K562 (cell line): ENCODE measurements at regions not wholly inside any gene's neighbourhood (a gene's known extent, or its start where the extent isn't known, plus 50 kb on each side); places are given as distances from the start of the nearest gene placed in this dataset.

Experiments used
- ATAC-seq: fragments of 200-7000 bp; cut with Tn5 transposase; 3 replicates; pipeline ENCODE4 v1.9.1; 2020; ENCODE audit warnings: moderate library complexity
- BruUV-seq: library from RNA; stranded (reverse); fragments of 400-500 nt; replicated peaks from 2 replicates; lab custom pipeline; 2021; lab: Mats Ljungman, UMichigan
- CTCF ChIA-PET: fragments of 300-600 bp; formaldehyde crosslinking; extraction: SDS; loops from one replicate; lab custom pipeline; 2021; ENCODE audit warnings: low intra/inter-chr PET ratio; lab: Yijun Ruan, JAX
- POLR2A ChIA-PET: fragments of 300-600, 350-650 bp; sonication (Branson Sonifier 250); formaldehyde crosslinking; extraction: SDS; loops from one replicate; lab custom pipeline; 2021; ENCODE audit warnings: antibody characterized with exemption, inconsistent platforms; lab: Yijun Ruan, JAX
- DNase-seq, 4 experiments: peaks; one replicate each; pipeline versions ENCODE4 v3.0.0 to v3.0.0-alpha.2; 2011 to 2018; ENCODE audit warnings: low spot score in 3 of 4, mixed read lengths in 3 of 4; ENCODE audit errors: extremely low read depth in 1 of 4
- FAIRE-seq: peaks from 2 replicates; lab custom pipeline; 2011; peaks lifted over from hg19 to GRCh38; lab: Jason Lieb, UNC
- H2AFZ ChIP-seq: 2 replicates; pipeline ENCODE4 v1.6.0; 2011; ENCODE audit warnings: low read depth, low read length, control low read depth, inconsistent platforms
- H3K27ac ChIP-seq: fragments of 200-600 bp; 3 replicates; pipeline ENCODE4 v1.8.0; 2011; ENCODE audit warnings: low read depth, mild to moderate bottlenecking, control low read depth, inconsistent platforms, low read length, moderate library complexity, mixed read lengths; ENCODE audit errors: extremely low read depth
- H3K27me3 ChIP-seq, 2 experiments: fragments of 300-600 bp in 1 of 2; 2 replicates in 1 of 2; 3 replicates in 1 of 2; pipeline versions ENCODE4 v1.6.0 to v1.8.0; 2011; ENCODE audit warnings: inconsistent platforms in 2 of 2, low read length in 2 of 2, mild to moderate bottlenecking in 1 of 2, mixed read lengths in 1 of 2, moderate library complexity in 1 of 2; ENCODE audit not compliant: control insufficient read depth in 2 of 2, insufficient read depth in 2 of 2
- H3K36me3 ChIP-seq: fragments of 300-600 bp; 3 replicates; pipeline ENCODE4 v1.8.0; 2011; ENCODE audit warnings: mild to moderate bottlenecking, low read length, inconsistent platforms; ENCODE audit not compliant: control insufficient read depth, insufficient read depth
- H3K4me1 ChIP-seq, 2 experiments: fragments of 200-600 bp in 1 of 2; replicated peaks in 1 of 2; 2 replicates in 1 of 2; 3 replicates in 1 of 2; pipeline versions ENCODE4 v1.5.1 to v1.8.0; 2011; ENCODE audit warnings: inconsistent platforms in 2 of 2, low read length in 2 of 2, mild to moderate bottlenecking in 1 of 2, mixed read lengths in 1 of 2, moderate library complexity in 1 of 2; ENCODE audit not compliant: control insufficient read depth in 2 of 2, insufficient read depth in 2 of 2
- H3K4me2 ChIP-seq: 2 replicates; pipeline ENCODE4 v1.6.1; 2011; ENCODE audit warnings: low read length, control low read depth, inconsistent platforms, mixed read lengths; ENCODE audit not compliant: insufficient read depth
- H3K4me3 ChIP-seq: fragments of 200-600 bp; sonication (generic), shearing (Covaris generic); 2 replicates; pipeline ENCODE4 v1.5.1; 2016; ENCODE audit warnings: control low read depth, inconsistent platforms
- H3K79me2 ChIP-seq: fragments of 200-600 bp; 3 replicates; pipeline ENCODE4 v1.8.0; 2011; ENCODE audit warnings: low read length, inconsistent platforms; ENCODE audit not compliant: control insufficient read depth, insufficient read depth
- H3K9ac ChIP-seq, 2 experiments: 2 replicates each; pipeline versions ENCODE4 v1.6.0 to v1.6.1; 2011; ENCODE audit warnings: low read depth in 2 of 2, low read length in 2 of 2, control low read depth in 1 of 2, inconsistent platforms in 1 of 2, mild to moderate bottlenecking in 1 of 2, mixed read lengths in 1 of 2; ENCODE audit not compliant: insufficient read depth in 1 of 2
- H3K9me1 ChIP-seq: one replicate; pipeline ENCODE4 v1.6.0; 2011; ENCODE audit warnings: inconsistent platforms, mild to moderate bottlenecking, low read length, moderate library complexity; ENCODE audit not compliant: control insufficient read depth, insufficient read depth
- H3K9me3 ChIP-seq: replicated peaks from 2 replicates; pipeline ENCODE4 v1.5.1; 2011; ENCODE audit warnings: low read depth, low read length, inconsistent platforms; ENCODE audit not compliant: control insufficient read depth, insufficient read depth
- H4K20me1 ChIP-seq: replicated peaks from 2 replicates; pipeline ENCODE4 v1.6.1; 2011; ENCODE audit warnings: low read length, inconsistent platforms, mixed read lengths; ENCODE audit not compliant: control insufficient read depth, insufficient read depth
- CHD4 ChIP-seq: fragments of 200-600 bp; sonication (generic); IDR thresholded peaks from 3 replicates; pipeline ENCODE4 v1.6.1; 2012; ENCODE audit warnings: low read depth, mild to moderate bottlenecking, mixed read lengths, low read length, inconsistent platforms; ENCODE audit not compliant: insufficient read depth, insufficient replicate concordance, poor library complexity, severe bottlenecking
- CREM ChIP-seq: IDR thresholded peaks from 2 replicates; pipeline ENCODE4 v1.6.1; 2014; ENCODE audit warnings: antibody characterized with exemption, low read depth
- HIVEP1 ChIP-seq: fragments of 250-450 bp; sonication (Bioruptor Pico); IDR thresholded peaks from 2 replicates; pipeline ENCODE4 v1.4.0; 2020; ENCODE audit warnings: mild to moderate bottlenecking
- JUND ChIP-seq, 2 experiments: IDR thresholded peaks; 2 replicates in 1 of 2; 3 replicates in 1 of 2; pipeline ENCODE4 v1.6.1; 2011; ENCODE audit warnings: borderline replicate concordance in 2 of 2, low read depth in 2 of 2, low read length in 2 of 2, improper control_type of control experiment in 1 of 2, missing biosample characterization in 1 of 2, missing genetic modification characterization in 1 of 2, missing genetic modification reagents in 1 of 2
- NFATC3 ChIP-seq: fragments of 450-650 bp; IDR thresholded peaks from 2 replicates; pipeline ENCODE4 v1.6.1; 2017; ENCODE audit warnings: mild to moderate bottlenecking
- PHF8 ChIP-seq: fragments of 200-600 bp; sonication (generic); IDR thresholded peaks from 2 replicates; pipeline ENCODE4 v1.6.1; 2012; ENCODE audit warnings: mixed run types, mild to moderate bottlenecking, inconsistent platforms, low read length, moderate library complexity, borderline replicate concordance
- SMAD1 ChIP-seq: fragments of 150-350 bp; IDR thresholded peaks from 2 replicates; pipeline ENCODE4 v1.6.1; 2014; ENCODE audit warnings: low read length, low read depth; ENCODE audit not compliant: partially characterized antibody
- SMARCB1 ChIP-seq: IDR thresholded peaks from 2 replicates; pipeline ENCODE4 v1.6.1; 2011; ENCODE audit warnings: improper control_type of control experiment, low read depth; ENCODE audit not compliant: insufficient read length
- SRSF1 ChIP-seq: fragments of 200-400 bp; formaldehyde crosslinking; IDR thresholded peaks from 2 replicates; pipeline ENCODE4 v1.6.1; 2017; ENCODE audit warnings: mild to moderate bottlenecking, low read depth, low read length, moderate library complexity
- STAT5A ChIP-seq: IDR thresholded peaks from 2 replicates; pipeline ENCODE4 v1.6.1; 2012; ENCODE audit warnings: low read length, inconsistent platforms, borderline replicate concordance
- TCF7 ChIP-seq: sonication (generic); IDR thresholded peaks from 2 replicates; pipeline ENCODE4 v1.6.1; 2016; ENCODE audit warnings: antibody characterized with exemption, borderline replicate concordance
- TOE1 ChIP-seq, 2 experiments: fragments of 450-650 bp in 1 of 2; sonication (generic) in 1 of 2; formaldehyde crosslinking in 1 of 2; IDR thresholded peaks; 2 replicates each; pipeline versions ENCODE4 v1.7.1 to v1.8.0; 2016 to 2022; ENCODE audit warnings: borderline replicate concordance in 2 of 2, mild to moderate bottlenecking in 2 of 2, antibody characterized with exemption in 1 of 2, inconsistent platforms in 1 of 2, low read depth in 1 of 2, missing genetic modification reagents in 1 of 2, moderate library complexity in 1 of 2
- ZNF212 ChIP-seq: fragments of 450-650 bp; formaldehyde crosslinking; IDR thresholded peaks from 2 replicates; pipeline ENCODE4 v1.4.0; 2020; ENCODE audit warnings: mild to moderate bottlenecking
- ZNF24 ChIP-seq: fragments of 450-650 bp; IDR thresholded peaks from 2 replicates; pipeline ENCODE4 v1.6.1; 2016
- ZSCAN32 ChIP-seq: fragments of 450-650 bp; formaldehyde crosslinking; IDR thresholded peaks from 2 replicates; pipeline ENCODE4 v1.4.0; 2020; ENCODE audit warnings: mild to moderate bottlenecking, moderate library complexity
- ZZZ3 ChIP-seq: fragments of 450-650 bp; IDR thresholded peaks from 2 replicates; pipeline ENCODE4 v1.6.1; 2016; ENCODE audit warnings: antibody characterized with exemption, mild to moderate bottlenecking, moderate library complexity
- WGBS: fragments of 100-300 bp; shearing (Covaris generic); methylation state at CpG from one replicate; pipeline ENCODE4 v1.1.6; 2016; ENCODE audit warnings: low coverage, mixed read lengths; ENCODE audit not compliant: insufficient coverage; ENCODE audit errors: missing lambda C conversion rate; 5-methylcytosine and 5-hydroxymethylcytosine counted together
- in situ Hi-C: fragments of 300-500 bp; cut with MboI; formaldehyde crosslinking; loops from 4 replicates; pipeline ENCODE4 v1.15.0; 2018; ENCODE audit warnings: inconsistent platforms, mixed read lengths
- intact Hi-C: fragments of 100-400 bp; cut with micrococcal nuclease; formaldehyde crosslinking; loops from 2 replicates; pipeline ENCODE4 v1.14.2; 2022
- TF ChIP-seq, protein P1 (sequence below), 3 experiments: fragments of 200-800 bp in 1 of 3; fragments of 250-450 bp in 1 of 3; fragments of 450-650 bp in 1 of 3; sonication (Bioruptor Pico) in 1 of 3; sonication (Bioruptor generic) in 1 of 3; formaldehyde crosslinking in 1 of 3; IDR thresholded peaks; 2 replicates each; pipeline versions ENCODE4 v1.6.1 to v1.8.0; 2016 to 2022; ENCODE audit warnings: mild to moderate bottlenecking in 2 of 3, missing genetic modification characterization in 2 of 3, missing compliant biosample characterization in 1 of 3, moderate library complexity in 1 of 3

DNA sequence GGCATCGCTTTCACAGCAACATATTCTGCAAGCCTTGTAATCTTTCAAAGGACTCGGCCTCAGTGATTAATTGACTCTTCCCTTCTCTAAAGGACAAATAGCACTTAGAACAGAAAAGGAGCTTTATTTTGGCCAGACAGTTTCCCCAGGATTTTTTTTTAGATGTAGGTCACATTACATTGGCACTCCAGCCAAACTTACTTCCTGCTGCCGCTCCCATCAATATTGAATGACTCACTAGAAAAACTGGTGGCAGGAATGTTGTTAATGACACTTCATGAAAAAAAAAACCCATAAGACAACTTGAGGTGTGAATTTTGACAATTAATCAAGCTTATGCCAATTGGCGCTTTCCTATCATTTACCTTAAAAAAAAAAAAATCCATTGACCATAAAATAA lies 432.6 kb downstream of the TOX3 start:
- Histone ChIP-seq H3K9ac (no peak overlapping the region), H3K27ac (no peak overlapping the region)
- TF ChIP-seq JUND (IDR thresholded peaks at IDR 0.05; ENCODE audit: borderline replicate concordance, low read depth, low read length) (no peak), JUND (tag; IDR thresholded peaks at IDR 0.05; ENCODE audit: borderline replicate concordance, low read depth, low read length) (no peak), SRSF1 (no peak), CREM (no peak), CHD4 (no peak), ZNF212 (CRISPR knock-in tag) (no peak), TOE1 (IDR thresholded peaks at IDR 0.05; ENCODE audit: borderline replicate concordance) (no peak), TOE1 (CRISPR knock-in tag; IDR thresholded peaks at IDR 0.05; ENCODE audit: borderline replicate concordance, low read depth) (no peak), PHF8 (no peak), SMARCB1 (no peak), TCF7 (no peak), ZSCAN32 (CRISPR knock-in tag) (no peak), ZZZ3 (no peak), SMAD1 (no peak), NFATC3 (no peak), HIVEP1 (no peak), ZNF24 (no peak), STAT5A (no peak)
- TF ChIP-seq, protein P1, sequence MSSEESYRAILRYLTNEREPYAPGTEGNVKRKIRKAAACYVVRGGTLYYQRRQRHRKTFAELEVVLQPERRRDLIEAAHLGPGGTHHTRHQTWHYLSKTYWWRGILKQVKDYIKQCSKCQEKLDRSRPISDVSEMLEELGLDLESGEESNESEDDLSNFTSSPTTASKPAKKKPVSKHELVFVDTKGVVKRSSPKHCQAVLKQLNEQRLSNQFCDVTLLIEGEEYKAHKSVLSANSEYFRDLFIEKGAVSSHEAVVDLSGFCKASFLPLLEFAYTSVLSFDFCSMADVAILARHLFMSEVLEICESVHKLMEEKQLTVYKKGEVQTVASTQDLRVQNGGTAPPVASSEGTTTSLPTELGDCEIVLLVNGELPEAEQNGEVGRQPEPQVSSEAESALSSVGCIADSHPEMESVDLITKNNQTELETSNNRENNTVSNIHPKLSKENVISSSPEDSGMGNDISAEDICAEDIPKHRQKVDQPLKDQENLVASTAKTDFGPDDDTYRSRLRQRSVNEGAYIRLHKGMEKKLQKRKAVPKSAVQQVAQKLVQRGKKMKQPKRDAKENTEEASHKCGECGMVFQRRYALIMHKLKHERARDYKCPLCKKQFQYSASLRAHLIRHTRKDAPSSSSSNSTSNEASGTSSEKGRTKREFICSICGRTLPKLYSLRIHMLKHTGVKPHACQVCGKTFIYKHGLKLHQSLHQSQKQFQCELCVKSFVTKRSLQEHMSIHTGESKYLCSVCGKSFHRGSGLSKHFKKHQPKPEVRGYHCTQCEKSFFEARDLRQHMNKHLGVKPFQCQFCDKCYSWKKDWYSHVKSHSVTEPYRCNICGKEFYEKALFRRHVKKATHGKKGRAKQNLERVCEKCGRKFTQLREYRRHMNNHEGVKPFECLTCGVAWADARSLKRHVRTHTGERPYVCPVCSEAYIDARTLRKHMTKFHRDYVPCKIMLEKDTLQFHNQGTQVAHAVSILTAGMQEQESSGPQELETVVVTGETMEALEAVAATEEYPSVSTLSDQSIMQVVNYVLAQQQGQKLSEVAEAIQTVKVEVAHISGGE (CRISPR knock-in tag; IDR thresholded peaks at IDR 0.05): no peak
- TF ChIP-seq, all 486 proteins: peak for 0
- Histone ChIP-seq H2AFZ (no peak overlapping the region), H3K27me3 (no peaks in the 10 kb centered on the region), H4K20me1 (no peaks in the 10 kb centered on the region), H3K36me3 (no peaks in the 10 kb centered on the region), H3K79me2 (no peaks in the 10 kb centered on the region), H3K4me2 (no peak overlapping the region), H3K9me1 (no peaks in the 10 kb centered on the region), H3K4me1 (no peaks in the 10 kb centered on the region), H3K4me3 (no peak overlapping the region), H3K9me3 (0 out of 2 replicates have a peak, but pooled peaks cover 3% of the 10 kb centered on the region)
- no peak for FAIRE-seq
- CTCF ChIA-PET: interaction anchor here (0.6 kb wide), 1 partner anchor 335 kb away, joined by 3 read pairs; no protein-coding TSS in a partner anchor
- in situ Hi-C loops: no loop called here
- intact Hi-C loops: no loop called here
- no peak for DNase-seq
- no peak for ATAC-seq
- WGBS: 2% methylated on average over 4 of the region's 4 CpGs
- POLR2A ChIA-PET: no interaction called here
- BruUV-seq: no TSS peak
